ENCODE measurements at regions not wholly inside any gene's neighbourhood (a gene's known extent, or its start where the extent isn't known, plus 50 kb on each side); places are given as distances from the start of the nearest gene placed in this dataset.
"Not testable (repeated sequence)": the region's sequence is repeated elsewhere in the genome, so short reads cannot be mapped to it uniquely, and the experiment has no call there.

DNA sequence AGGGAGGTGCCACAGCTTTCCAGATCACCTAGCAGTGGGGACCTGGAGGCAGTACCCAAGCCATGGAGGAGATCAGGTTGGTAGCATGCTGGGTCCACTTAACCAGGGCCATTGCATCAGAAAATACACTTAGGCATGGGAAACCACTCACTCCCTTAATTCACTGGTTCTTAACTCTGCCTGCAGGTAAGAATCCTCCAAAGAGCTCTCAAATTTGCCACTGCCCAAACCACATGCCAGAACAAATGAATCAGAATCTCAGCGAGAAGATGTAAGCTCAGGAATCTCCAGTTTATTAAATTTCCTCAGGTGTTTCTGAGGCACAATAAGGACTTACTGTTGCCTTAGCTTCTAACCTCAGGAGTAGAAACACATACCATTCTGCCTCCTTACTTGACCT, 327.7 kb upstream of the RASGEF1B start:
- H3K4me3 ChIP-seq (ENCODE audit: low read length), result no peak overlapping the region
- no peak overlapping the region for H3K27ac ChIP-seq (ENCODE audit: low read length)
- H3K36me3 ChIP-seq (ENCODE audit: insufficient read depth, low read depth, low read length), result no peaks in the 10 kb centered on the region
- H3K27me3 ChIP-seq (ENCODE audit: insufficient read depth, low read length), result no peaks in the 10 kb centered on the region
- H3K9me3 ChIP-seq (ENCODE audit: insufficient read depth, low read depth, low read length), result peaks cover 3% of the 10 kb centered on the region; the same call in 1 of the 2 replicates
- H3K4me1 ChIP-seq (ENCODE audit: insufficient read depth, low read length), result no peaks in the 10 kb centered on the region
- no peak overlapping the region for H3K9ac ChIP-seq (ENCODE audit: low read depth, low read length)

DNA sequence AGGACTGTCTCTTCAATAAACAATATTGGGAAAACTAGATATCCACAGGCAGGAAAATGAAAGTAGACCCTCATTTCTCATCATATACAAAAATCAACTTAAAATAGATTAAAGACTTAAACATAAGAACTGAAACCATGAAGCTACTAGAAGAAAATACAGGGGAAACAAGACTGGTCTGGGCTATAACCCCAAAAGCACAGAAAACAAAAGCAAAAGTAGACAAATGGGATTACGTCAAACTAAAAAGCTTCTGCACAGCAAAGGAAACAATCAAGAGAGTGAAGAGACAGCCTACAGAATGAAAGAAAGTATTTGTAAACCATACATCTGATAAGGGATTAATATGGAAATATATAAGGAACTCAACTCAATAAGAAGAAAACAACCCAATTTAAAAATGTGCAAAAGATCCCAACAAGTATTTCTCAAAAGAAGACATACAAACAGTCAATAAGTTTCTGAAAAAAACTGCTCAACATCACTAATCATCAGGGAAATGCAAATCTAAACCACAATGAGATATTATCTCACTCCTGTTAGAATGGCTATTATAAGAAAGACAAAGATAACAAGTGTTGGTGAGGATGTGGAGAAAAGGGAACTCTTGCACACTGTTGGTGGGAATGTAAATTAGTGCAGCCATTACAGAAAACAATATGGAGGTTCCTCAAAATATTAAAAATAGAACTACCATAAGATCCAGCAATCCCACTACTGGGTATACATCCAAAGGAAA, 325.3 kb upstream of the RASGEF1B start:
- no peak overlapping the region for H3K4me3 ChIP-seq (ENCODE audit: low read length)
- H3K27ac ChIP-seq (ENCODE audit: low read length), result no peak overlapping the region
- no peaks in the 10 kb centered on the region for H3K4me1 ChIP-seq (ENCODE audit: insufficient read depth, low read length)
- H3K36me3 ChIP-seq (ENCODE audit: insufficient read depth, low read depth, low read length), result no peaks in the 10 kb centered on the region
- no peaks in the 10 kb centered on the region for H3K27me3 ChIP-seq (ENCODE audit: insufficient read depth, low read length)
- no peak overlapping the region for H3K9ac ChIP-seq (ENCODE audit: low read depth, low read length)
- peaks cover 3% of the 10 kb centered on the region; the same call in 1 of the 2 replicates for H3K9me3 ChIP-seq (ENCODE audit: insufficient read depth, low read depth, low read length)

DNA sequence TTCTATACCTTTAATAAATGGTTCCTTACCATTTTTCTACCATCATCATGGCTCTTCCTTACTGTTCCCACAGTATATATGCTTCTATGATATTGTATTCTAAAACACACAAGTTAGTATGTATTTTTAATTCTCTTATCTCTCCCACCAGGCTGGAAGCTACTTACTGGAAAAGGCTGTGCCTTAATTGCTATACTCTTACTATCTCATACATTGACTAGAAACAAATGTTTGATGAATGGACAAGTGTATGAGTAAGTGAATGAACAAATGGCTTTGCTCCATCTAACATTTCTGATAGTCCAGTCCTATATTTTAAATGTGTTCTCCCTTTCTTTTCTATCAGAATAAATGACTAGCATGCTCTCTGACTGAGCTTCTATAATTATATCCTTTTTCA, 320.8 kb upstream of the RASGEF1B start:
- Histone ChIP-seq H3K4me1 (ENCODE audit: insufficient read depth, low read length) (no peaks in the 10 kb centered on the region), H3K9me3 (ENCODE audit: insufficient read depth, low read depth, low read length) (no peaks in the 10 kb centered on the region), H3K4me3 (ENCODE audit: low read length) (no peak overlapping the region), H3K9ac (ENCODE audit: low read depth, low read length) (no peak overlapping the region), H3K27ac (ENCODE audit: low read length) (no peak overlapping the region), H3K36me3 (ENCODE audit: insufficient read depth, low read depth, low read length) (no peaks in the 10 kb centered on the region), H3K27me3 (ENCODE audit: insufficient read depth, low read length) (no peaks in the 10 kb centered on the region)

DNA sequence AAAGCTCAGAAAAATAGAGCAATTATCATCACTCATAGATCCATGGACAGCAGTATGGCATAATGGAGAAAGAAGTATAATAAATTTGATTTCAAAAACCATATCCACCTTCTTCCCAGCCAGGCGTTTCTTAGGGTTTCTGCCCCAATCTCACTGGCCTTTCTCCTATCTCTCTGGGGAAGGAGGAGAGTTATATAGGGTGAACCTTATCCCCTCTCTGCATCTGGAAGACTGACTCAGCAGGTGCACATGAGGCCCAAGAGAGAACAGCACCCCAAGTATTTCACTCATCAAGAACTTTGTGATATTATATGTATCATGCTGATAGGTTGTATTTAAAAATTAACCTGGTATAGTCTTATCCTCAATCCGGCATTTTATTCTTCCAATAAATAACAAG, 318.8 kb upstream of the RASGEF1B start:
- Histone ChIP-seq H3K36me3 (ENCODE audit: insufficient read depth, low read depth, low read length) (no peaks in the 10 kb centered on the region), H3K27me3 (ENCODE audit: insufficient read depth, low read length) (no peaks in the 10 kb centered on the region), H3K9me3 (ENCODE audit: insufficient read depth, low read depth, low read length) (no peaks in the 10 kb centered on the region), H3K27ac (ENCODE audit: low read length) (no peak overlapping the region), H3K4me3 (ENCODE audit: low read length) (no peak overlapping the region), H3K4me1 (ENCODE audit: insufficient read depth, low read length) (no peaks in the 10 kb centered on the region), H3K9ac (ENCODE audit: low read depth, low read length) (no peak overlapping the region)

DNA sequence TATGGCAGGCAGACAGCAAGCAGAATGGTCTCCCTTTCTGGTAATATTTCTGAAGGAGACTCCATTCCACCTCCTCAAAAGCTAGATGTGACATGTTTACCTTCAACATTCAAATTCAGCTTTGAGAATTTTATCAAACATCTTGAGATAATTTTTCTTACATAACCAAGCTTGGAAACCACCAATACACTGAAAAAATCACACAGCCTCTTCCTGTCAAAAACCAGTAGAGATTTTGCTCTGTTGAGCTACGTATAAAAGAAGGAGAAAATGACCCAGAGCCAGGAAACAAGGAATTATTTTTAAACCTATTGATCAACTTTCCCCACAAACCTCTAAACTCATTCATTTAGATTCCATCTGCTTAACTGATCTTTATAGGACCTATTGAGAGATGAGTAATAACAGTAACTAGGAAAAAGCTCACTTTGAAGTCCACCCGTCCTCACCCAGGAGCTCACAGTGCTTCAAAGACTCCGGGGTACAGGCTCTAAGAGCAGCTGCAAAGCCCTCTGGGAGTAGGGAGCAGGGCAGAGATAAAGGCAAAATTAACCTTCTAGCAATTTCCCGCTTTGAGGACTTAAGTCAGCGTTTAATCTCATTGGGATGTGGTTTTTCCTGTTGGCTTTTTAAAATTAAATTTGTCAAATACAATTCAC, 318.2 kb upstream of the RASGEF1B start:
- H3K9me3 ChIP-seq (ENCODE audit: insufficient read depth, low read depth, low read length), result no peaks in the 10 kb centered on the region
- no peak overlapping the region for H3K4me3 ChIP-seq (ENCODE audit: low read length)
- H3K9ac ChIP-seq (ENCODE audit: low read depth, low read length), result no peak overlapping the region
- H3K27me3 ChIP-seq (ENCODE audit: insufficient read depth, low read length), result no peaks in the 10 kb centered on the region
- H3K4me1 ChIP-seq (ENCODE audit: insufficient read depth, low read length), result no peaks in the 10 kb centered on the region
- H3K27ac ChIP-seq (ENCODE audit: low read length), result no peak overlapping the region
- H3K36me3 ChIP-seq (ENCODE audit: insufficient read depth, low read depth, low read length), result no peaks in the 10 kb centered on the region

DNA sequence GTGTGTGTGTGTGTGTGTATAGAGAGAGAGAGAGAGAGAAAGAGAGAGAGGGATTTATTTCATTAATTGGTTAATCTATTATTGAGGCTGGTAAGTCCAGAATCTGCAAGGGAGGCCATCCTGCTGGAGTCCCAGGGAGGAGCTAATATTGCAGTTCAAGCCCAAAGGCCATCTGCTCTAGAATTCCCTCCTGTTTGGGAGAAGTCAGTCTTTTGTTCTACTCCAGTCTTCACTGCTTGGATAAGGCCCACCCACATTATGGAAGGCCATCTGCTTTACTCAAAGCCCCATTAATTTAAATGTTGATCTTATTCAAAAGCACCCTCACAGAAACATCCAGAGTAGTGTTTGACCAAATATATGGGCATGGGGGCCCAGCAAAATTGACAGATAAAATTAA, 317.5 kb upstream of the RASGEF1B start:
- Histone ChIP-seq H3K36me3 (ENCODE audit: insufficient read depth, low read depth, low read length) (no peaks in the 10 kb centered on the region), H3K4me1 (ENCODE audit: insufficient read depth, low read length) (no peaks in the 10 kb centered on the region), H3K9me3 (ENCODE audit: insufficient read depth, low read depth, low read length) (no peaks in the 10 kb centered on the region), H3K4me3 (ENCODE audit: low read length) (no peak overlapping the region), H3K27ac (ENCODE audit: low read length) (no peak overlapping the region), H3K9ac (ENCODE audit: low read depth, low read length) (no peak overlapping the region), H3K27me3 (ENCODE audit: insufficient read depth, low read length) (no peaks in the 10 kb centered on the region)

DNA sequence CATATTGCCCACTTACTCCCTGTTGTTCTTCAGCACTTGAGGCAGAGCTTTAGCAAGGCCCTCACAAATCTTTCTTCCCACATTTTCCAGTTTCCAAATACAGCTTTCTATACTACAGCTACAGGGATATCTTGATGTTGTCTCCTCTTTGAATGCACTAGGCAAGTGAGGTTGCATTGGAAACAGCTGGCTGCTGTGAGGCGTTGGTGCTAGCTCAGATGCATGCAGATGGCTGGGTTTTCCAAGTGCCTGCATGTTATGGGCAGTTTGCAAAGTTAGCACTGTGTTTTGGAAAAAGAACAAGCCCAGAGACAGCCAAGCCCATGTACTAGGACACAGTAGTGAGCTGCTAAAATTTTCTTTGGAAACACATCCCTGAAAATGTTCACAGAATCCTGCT, 315.1 kb upstream of the RASGEF1B start:
- no peak overlapping the region for H3K27ac ChIP-seq (ENCODE audit: low read length)
- no peaks in the 10 kb centered on the region for H3K36me3 ChIP-seq (ENCODE audit: insufficient read depth, low read depth, low read length)
- H3K4me3 ChIP-seq (ENCODE audit: low read length), result no peak overlapping the region
- no peaks in the 10 kb centered on the region for H3K27me3 ChIP-seq (ENCODE audit: insufficient read depth, low read length)
- no peaks in the 10 kb centered on the region for H3K4me1 ChIP-seq (ENCODE audit: insufficient read depth, low read length)
- H3K9ac ChIP-seq (ENCODE audit: low read depth, low read length), result no peak overlapping the region
- no peaks in the 10 kb centered on the region for H3K9me3 ChIP-seq (ENCODE audit: insufficient read depth, low read depth, low read length)

DNA sequence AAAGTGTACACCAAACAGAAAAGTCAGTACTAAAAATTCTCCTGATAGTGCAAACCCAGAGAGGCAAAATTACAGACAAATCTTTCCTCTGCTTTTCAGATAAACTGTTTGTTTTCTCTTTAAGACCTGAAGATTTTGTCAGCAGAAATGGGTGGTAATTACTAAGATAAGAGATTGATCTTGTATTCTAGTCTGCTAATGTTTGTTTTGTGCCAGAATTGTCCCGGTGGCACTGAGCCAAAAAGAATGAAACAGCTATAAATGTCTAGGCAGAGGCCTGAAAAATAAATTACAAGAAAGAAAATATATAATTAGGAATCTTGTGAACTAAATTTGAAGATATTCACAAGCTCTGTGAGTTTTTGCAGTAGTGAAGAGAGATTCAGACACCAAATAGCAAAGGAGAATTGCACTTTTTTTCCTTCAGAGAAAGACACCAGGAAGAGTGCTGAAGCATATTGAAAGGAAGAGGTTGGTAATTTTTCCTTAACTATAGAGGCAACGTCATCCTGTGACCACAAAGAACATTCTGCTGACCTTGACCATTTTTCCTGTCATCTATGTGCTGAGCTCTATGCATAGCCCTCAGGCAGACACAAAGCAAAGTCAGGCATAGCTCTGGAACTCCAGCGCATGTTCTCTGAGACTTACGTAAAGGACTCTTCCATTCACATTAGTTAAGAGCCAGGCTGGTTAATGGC, 314.5 kb upstream of the RASGEF1B start:
- H3K27me3 ChIP-seq (ENCODE audit: insufficient read depth, low read length), result no peaks in the 10 kb centered on the region
- no peak overlapping the region for H3K4me3 ChIP-seq (ENCODE audit: low read length)
- no peak overlapping the region for H3K27ac ChIP-seq (ENCODE audit: low read length)
- no peak overlapping the region for H3K9ac ChIP-seq (ENCODE audit: low read depth, low read length)
- no peaks in the 10 kb centered on the region for H3K4me1 ChIP-seq (ENCODE audit: insufficient read depth, low read length)
- no peaks in the 10 kb centered on the region for H3K9me3 ChIP-seq (ENCODE audit: insufficient read depth, low read depth, low read length)
- H3K36me3 ChIP-seq (ENCODE audit: insufficient read depth, low read depth, low read length), result no peaks in the 10 kb centered on the region

DNA sequence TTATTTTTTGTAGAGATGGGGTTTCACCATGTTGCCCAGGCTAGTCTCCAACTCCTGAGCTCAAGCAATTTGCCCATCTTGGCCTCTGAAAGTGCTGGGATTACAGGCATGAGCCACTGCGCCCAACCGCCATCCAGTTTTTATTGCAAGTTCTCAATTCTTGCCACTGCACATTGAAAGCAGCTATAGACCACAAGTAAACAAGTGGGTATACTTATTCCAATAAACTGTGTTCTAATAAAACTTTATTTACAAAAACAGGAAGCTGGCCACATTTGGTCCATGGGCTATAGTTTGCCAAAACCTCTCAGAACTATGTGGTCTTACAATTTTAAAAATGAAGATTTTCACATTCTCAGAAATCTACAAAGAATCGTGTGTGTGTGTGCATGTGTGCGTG, 313.6 kb upstream of the RASGEF1B start:
- no peak overlapping the region for H3K27ac ChIP-seq (ENCODE audit: low read length)
- no peak overlapping the region for H3K4me3 ChIP-seq (ENCODE audit: low read length)
- H3K9ac ChIP-seq (ENCODE audit: low read depth, low read length), result no peak overlapping the region
- no peaks in the 10 kb centered on the region for H3K36me3 ChIP-seq (ENCODE audit: insufficient read depth, low read depth, low read length)
- no peaks in the 10 kb centered on the region for H3K4me1 ChIP-seq (ENCODE audit: insufficient read depth, low read length)
- no peaks in the 10 kb centered on the region for H3K27me3 ChIP-seq (ENCODE audit: insufficient read depth, low read length)
- no peaks in the 10 kb centered on the region for H3K9me3 ChIP-seq (ENCODE audit: insufficient read depth, low read depth, low read length)

DNA sequence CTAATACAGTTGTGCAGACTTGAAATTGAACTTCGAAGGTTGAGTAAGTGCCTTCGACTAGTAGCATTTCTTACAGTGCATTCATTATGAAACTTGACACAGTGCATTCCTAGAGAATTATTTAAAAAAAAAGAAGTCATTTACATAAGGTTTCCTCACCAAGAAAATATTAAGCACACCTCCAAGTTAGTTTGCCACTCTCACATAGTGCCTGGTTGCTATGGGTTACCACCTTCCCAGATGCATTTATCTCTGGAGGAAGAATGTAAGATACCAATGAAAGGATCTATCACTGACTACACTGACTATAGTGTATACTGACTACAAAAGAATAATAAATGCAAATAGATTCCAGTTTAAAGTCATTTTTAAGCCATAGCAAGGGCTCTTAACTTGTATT, 311.9 kb upstream of the RASGEF1B start:
- H3K4me3 ChIP-seq (ENCODE audit: low read length), result no peak overlapping the region
- H3K9me3 ChIP-seq (ENCODE audit: insufficient read depth, low read depth, low read length), result no peaks in the 10 kb centered on the region
- H3K4me1 ChIP-seq (ENCODE audit: insufficient read depth, low read length), result no peaks in the 10 kb centered on the region
- H3K27ac ChIP-seq (ENCODE audit: low read length), result no peak overlapping the region
- H3K27me3 ChIP-seq (ENCODE audit: insufficient read depth, low read length), result no peaks in the 10 kb centered on the region
- no peaks in the 10 kb centered on the region for H3K36me3 ChIP-seq (ENCODE audit: insufficient read depth, low read depth, low read length)
- H3K9ac ChIP-seq (ENCODE audit: low read depth, low read length), result no peak overlapping the region

DNA sequence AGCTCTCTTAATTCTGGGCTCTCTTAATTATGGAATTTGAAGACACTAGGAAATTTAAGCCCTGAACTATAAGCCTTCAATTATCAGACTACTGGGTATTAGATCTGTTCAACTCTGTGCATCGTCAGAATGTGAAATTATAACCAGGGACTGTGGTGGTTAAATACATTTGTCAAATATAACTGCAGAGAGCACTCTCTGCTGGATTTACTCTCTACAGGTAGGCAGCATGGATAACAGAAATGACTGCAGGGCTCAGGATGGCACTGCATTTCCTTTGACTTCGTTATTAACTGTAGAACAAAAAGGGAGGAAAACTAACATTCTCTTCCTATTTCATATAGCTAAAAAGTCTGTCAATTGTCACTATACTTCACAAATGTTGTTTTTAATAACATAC, 310.1 kb upstream of the RASGEF1B start:
- Histone ChIP-seq H3K9ac (ENCODE audit: low read depth, low read length) (no peak overlapping the region), H3K4me3 (ENCODE audit: low read length) (no peak overlapping the region), H3K9me3 (ENCODE audit: insufficient read depth, low read depth, low read length) (no peaks in the 10 kb centered on the region), H3K4me1 (ENCODE audit: insufficient read depth, low read length) (no peaks in the 10 kb centered on the region), H3K36me3 (ENCODE audit: insufficient read depth, low read depth, low read length) (no peaks in the 10 kb centered on the region), H3K27me3 (ENCODE audit: insufficient read depth, low read length) (no peaks in the 10 kb centered on the region), H3K27ac (ENCODE audit: low read length) (no peak overlapping the region)

DNA sequence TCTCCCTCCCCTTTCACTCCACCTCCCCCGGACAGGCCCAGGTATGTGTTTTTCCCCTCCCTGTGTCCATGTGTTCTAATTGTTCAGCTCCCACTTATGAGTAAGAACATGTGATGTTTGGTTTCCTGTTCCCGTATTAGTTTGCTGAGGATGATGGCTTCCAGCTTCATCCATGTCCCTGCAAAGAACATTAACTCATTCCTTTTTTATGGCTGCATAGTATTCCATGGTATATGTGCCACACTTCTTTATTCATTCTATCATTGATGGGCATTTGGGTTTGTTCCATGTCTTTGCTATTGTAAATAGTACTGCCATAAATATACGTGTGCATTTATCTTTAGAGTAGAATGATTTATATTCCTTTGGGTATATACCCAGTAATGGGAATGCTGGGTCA, 306.0 kb upstream of the RASGEF1B start:
- H3K9me3 ChIP-seq (ENCODE audit: insufficient read depth, low read depth, low read length); H3K4me1 ChIP-seq (ENCODE audit: insufficient read depth, low read length); H3K27ac ChIP-seq (ENCODE audit: low read length); H3K9ac ChIP-seq (ENCODE audit: low read depth, low read length); H3K4me3 ChIP-seq (ENCODE audit: low read length); H3K27me3 ChIP-seq (ENCODE audit: insufficient read depth, low read length); H3K36me3 ChIP-seq (ENCODE audit: insufficient read depth, low read depth, low read length): not testable (repeated sequence)

Measured in iPS-20b (cell line).